ENCODE measurements at regions not wholly inside any gene's neighbourhood (a gene's known extent, or its start where the extent isn't known, plus 50 kb on each side); places are given as distances from the start of the nearest gene placed in this dataset.
"Not testable (repeated sequence)": the region's sequence is repeated elsewhere in the genome, so short reads cannot be mapped to it uniquely, and the experiment has no call there.

DNA sequence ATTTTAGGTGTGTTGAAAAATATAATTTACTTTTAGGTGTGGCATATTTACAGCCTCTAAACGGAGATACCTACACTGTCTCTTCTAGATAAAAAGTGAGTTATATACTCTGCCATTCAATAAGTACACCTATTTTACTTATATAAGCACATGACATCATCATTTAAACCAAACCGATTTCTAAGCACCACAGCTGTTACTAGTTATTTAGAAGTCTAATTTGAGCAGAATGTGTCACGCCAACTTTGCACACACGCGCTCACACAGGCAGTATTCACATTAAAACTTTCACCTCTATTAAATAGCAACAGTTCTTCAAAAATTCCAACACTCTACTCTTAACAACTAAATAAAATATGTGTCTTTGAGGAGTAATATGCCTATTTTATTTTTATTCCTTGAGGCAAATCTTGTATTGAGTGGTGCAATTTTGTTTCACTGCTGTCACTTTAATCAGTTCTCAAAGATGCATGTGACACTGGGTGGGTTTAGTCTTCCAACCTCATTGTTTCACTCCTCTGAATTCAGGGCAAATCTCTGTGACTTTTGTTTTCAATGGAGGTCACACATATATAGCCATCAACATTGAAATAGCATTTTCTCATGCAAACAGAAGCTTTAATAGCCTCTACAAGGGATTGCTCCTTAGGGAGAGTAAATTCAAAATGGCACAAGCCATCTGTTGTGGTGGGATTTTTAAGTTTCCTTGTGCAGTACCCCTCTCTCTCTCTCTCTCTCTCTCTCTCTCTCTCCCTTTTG is 721.0 kb downstream of the PLCL1 start:
- no peaks in the 10 kb centered on the region for H3K36me3 ChIP-seq (ENCODE audit: control insufficient read depth, insufficient read depth, low read length)
- H3K4me3 ChIP-seq (ENCODE audit: low read length), result no peak overlapping the region
- no peaks in the 10 kb centered on the region for H3K4me1 ChIP-seq (ENCODE audit: control insufficient read depth, insufficient read depth, low read length)
- H3K27me3 ChIP-seq (ENCODE audit: control insufficient read depth, insufficient read depth, low read length), result no peaks in the 10 kb centered on the region
- no peak overlapping the region for H3K9ac ChIP-seq (ENCODE audit: low read length)
- no peak overlapping the region for H3K27ac ChIP-seq (ENCODE audit: low read depth, low read length)

DNA sequence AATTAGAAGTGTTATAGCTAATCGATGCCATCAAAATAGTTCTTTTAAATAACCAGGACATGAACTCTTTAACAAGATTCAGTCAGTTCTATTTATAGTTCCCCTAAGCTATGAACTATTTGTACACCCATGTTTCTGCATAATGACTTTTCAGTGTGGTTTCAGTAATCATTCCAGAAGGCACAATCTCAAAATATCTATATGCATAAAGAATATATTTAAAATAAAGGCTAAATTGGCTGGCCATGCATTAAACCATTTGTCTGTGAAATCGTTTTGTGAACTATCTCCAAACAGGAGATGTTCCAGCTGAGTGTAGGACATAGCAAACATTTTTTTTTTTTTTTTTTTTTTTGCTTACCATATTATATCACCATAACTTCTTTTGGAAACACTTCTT is 719.3 kb downstream of the PLCL1 start:
- Histone ChIP-seq H3K9ac (ENCODE audit: low read length) (no peak overlapping the region), H3K4me1 (ENCODE audit: control insufficient read depth, insufficient read depth, low read length) (no peaks in the 10 kb centered on the region), H3K36me3 (ENCODE audit: control insufficient read depth, insufficient read depth, low read length) (no peaks in the 10 kb centered on the region)

DNA sequence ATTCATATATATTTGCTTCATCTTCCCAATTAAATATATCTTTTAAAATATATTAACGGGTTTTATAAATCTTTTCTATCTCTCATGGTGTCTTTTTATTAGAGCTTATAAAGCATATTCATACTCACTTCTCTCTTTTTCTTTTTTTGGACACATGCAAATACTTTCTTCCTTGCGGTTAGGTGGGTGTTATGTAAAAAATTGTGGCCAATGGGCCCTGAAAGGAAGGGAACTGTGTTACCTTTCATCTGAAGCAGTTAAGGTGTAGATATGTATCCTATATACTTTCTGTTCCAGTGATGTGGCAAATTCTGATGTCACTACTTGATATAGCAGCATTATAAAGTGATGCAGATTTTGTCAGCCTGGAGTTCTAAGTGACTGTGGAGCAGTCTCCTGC is 714.5 kb downstream of the PLCL1 start:
- Histone ChIP-seq H3K27ac (ENCODE audit: low read depth, low read length) (no peak overlapping the region), H3K4me3 (ENCODE audit: low read length) (no peak overlapping the region), H3K36me3 (ENCODE audit: control insufficient read depth, insufficient read depth, low read length) (no peaks in the 10 kb centered on the region), H3K27me3 (ENCODE audit: control insufficient read depth, insufficient read depth, low read length) (no peaks in the 10 kb centered on the region), H3K9ac (ENCODE audit: low read length) (no peak overlapping the region), H3K4me1 (ENCODE audit: control insufficient read depth, insufficient read depth, low read length) (no peaks in the 10 kb centered on the region)

More for the DNA sequence above, 719.3 kb downstream of the PLCL1 start:
- Histone ChIP-seq H3K4me3 (ENCODE audit: low read length) (no peak overlapping the region), H3K27me3 (ENCODE audit: control insufficient read depth, insufficient read depth, low read length) (no peaks in the 10 kb centered on the region), H3K27ac (ENCODE audit: low read depth, low read length) (no peak overlapping the region)

- no peaks in the 10 kb centered on the region for H3K36me3 ChIP-seq (ENCODE audit: control insufficient read depth, insufficient read depth, low read length)
- H3K27me3 ChIP-seq (ENCODE audit: control insufficient read depth, insufficient read depth, low read length), result no peaks in the 10 kb centered on the region
- no peak overlapping the region for H3K27ac ChIP-seq (ENCODE audit: low read depth, low read length)
- H3K9ac ChIP-seq (ENCODE audit: low read length), result no peak overlapping the region
- no peak overlapping the region for H3K4me3 ChIP-seq (ENCODE audit: low read length)
- H3K4me1 ChIP-seq (ENCODE audit: control insufficient read depth, insufficient read depth, low read length), result no peaks in the 10 kb centered on the region
Observed at GRCh38 chr2:198517976-198518375, 713.6 kb downstream of the PLCL1 start.

- H3K4me3 ChIP-seq (ENCODE audit: low read length); H3K27ac ChIP-seq (ENCODE audit: low read depth, low read length); H3K36me3 ChIP-seq (ENCODE audit: control insufficient read depth, insufficient read depth, low read length); H3K4me1 ChIP-seq (ENCODE audit: control insufficient read depth, insufficient read depth, low read length); H3K9ac ChIP-seq (ENCODE audit: low read length); H3K27me3 ChIP-seq (ENCODE audit: control insufficient read depth, insufficient read depth, low read length): not testable (repeated sequence)
Observed at GRCh38 chr2:198508610-198509009, 704.2 kb downstream of the PLCL1 start.

DNA sequence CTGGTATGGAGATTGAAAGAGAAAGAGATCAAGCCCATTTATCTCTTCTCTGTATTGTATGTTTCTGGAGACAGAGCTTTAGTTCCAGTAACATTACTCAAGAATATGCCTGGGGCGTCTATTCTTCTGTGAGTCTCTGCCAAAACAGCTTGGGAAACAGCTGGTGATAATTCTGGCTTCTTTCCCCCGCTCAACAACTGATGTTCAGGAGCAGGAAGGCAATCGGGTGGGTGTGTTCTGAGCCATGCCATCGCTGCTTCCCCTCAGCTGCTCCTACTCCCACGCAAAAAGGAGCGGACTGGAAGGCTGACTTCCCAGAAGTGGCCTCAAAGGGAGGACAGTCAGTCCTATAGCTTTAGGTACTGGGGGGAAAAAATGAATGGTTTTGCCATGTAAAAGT is 695.1 kb downstream of the PLCL1 start:
- H3K27me3 ChIP-seq (ENCODE audit: control insufficient read depth, insufficient read depth, low read length), result no peaks in the 10 kb centered on the region
- no peak overlapping the region for H3K9ac ChIP-seq (ENCODE audit: low read length)
- H3K4me1 ChIP-seq (ENCODE audit: control insufficient read depth, insufficient read depth, low read length), result no peaks in the 10 kb centered on the region
- no peaks in the 10 kb centered on the region for H3K36me3 ChIP-seq (ENCODE audit: control insufficient read depth, insufficient read depth, low read length)
- no peak overlapping the region for H3K4me3 ChIP-seq (ENCODE audit: low read length)
- H3K27ac ChIP-seq (ENCODE audit: low read depth, low read length), result no peak overlapping the region

DNA sequence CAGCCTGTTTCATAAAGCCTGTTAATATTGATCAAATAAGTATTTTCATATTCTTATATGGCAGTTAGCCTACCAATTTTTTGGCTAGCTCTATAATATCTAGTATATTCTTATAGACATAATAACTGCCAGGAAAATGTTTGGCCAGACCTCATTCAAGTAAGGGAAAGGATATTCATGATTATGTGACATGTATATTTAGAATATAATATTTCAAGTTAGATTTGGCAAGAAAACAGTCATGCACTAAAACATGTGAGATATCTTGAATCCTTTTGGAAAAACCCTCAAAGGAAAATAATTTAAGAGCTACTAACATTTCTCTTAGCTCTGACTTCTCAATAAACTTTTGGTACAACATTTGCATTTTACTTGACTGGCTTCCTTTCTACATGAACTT is 694.1 kb downstream of the PLCL1 start:
- Histone ChIP-seq H3K4me1 (ENCODE audit: control insufficient read depth, insufficient read depth, low read length) (no peaks in the 10 kb centered on the region), H3K36me3 (ENCODE audit: control insufficient read depth, insufficient read depth, low read length) (no peaks in the 10 kb centered on the region), H3K27ac (ENCODE audit: low read depth, low read length) (no peak overlapping the region), H3K4me3 (ENCODE audit: low read length) (no peak overlapping the region), H3K9ac (ENCODE audit: low read length) (no peak overlapping the region), H3K27me3 (ENCODE audit: control insufficient read depth, insufficient read depth, low read length) (no peaks in the 10 kb centered on the region)

DNA sequence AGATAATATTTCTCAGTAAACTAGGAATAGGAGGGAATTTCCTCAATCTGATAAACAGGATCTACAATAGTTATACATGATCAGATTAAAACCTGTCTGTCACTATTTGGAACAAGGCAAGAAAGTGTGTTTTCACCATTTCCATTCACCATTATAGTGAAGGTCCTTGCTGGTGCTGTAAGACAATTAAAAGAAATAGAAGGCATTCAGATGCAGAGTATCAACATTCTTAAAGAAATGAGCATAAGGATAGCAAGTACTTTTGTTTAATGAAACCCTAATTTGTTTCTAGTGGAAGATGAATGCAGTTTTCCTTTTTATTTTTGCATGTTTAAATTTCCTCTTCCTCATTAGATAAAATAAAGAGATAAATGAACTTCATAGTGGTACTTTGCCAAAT is 693.7 kb downstream of the PLCL1 start:
- Histone ChIP-seq H3K9ac (ENCODE audit: low read length) (no peak overlapping the region), H3K27ac (ENCODE audit: low read depth, low read length) (no peak overlapping the region), H3K4me1 (ENCODE audit: control insufficient read depth, insufficient read depth, low read length) (no peaks in the 10 kb centered on the region), H3K4me3 (ENCODE audit: low read length) (no peak overlapping the region), H3K36me3 (ENCODE audit: control insufficient read depth, insufficient read depth, low read length) (no peaks in the 10 kb centered on the region), H3K27me3 (ENCODE audit: control insufficient read depth, insufficient read depth, low read length) (no peaks in the 10 kb centered on the region)

DNA sequence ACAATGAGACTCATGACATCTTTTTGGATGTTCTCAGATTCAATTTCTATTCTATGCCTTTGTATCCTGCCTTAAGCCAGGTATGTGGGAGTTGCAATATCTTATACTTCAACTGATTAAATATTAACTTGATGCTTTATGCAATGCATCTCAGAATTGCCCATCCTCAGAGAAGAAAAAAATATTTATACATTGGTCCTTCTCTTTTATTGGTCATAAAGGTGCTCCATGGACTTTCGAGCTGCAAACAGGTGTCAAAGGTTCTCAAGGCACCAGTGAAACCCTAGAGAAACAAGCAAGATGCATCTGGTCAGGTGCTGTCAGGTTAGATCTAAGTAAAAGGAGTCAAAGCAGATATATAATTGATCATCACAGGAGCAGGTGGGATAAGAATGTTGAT is 690.5 kb downstream of the PLCL1 start:
- Histone ChIP-seq H3K4me1 (ENCODE audit: control insufficient read depth, insufficient read depth, low read length) (no peaks in the 10 kb centered on the region), H3K9ac (ENCODE audit: low read length) (no peak overlapping the region), H3K4me3 (ENCODE audit: low read length) (no peak overlapping the region), H3K27ac (ENCODE audit: low read depth, low read length) (no peak overlapping the region), H3K27me3 (ENCODE audit: control insufficient read depth, insufficient read depth, low read length) (no peaks in the 10 kb centered on the region), H3K36me3 (ENCODE audit: control insufficient read depth, insufficient read depth, low read length) (no peaks in the 10 kb centered on the region)

GRCh38 chr2:198490748-198491147 is 686.4 kb downstream of the PLCL1 start:
- H3K9ac ChIP-seq (ENCODE audit: low read length), result no peak overlapping the region
- H3K27ac ChIP-seq (ENCODE audit: low read depth, low read length), result no peak overlapping the region
- H3K36me3 ChIP-seq (ENCODE audit: control insufficient read depth, insufficient read depth, low read length), result no peaks in the 10 kb centered on the region
- no peaks in the 10 kb centered on the region for H3K4me1 ChIP-seq (ENCODE audit: control insufficient read depth, insufficient read depth, low read length)
- no peak overlapping the region for H3K4me3 ChIP-seq (ENCODE audit: low read length)
- H3K27me3 ChIP-seq (ENCODE audit: control insufficient read depth, insufficient read depth, low read length), result no peaks in the 10 kb centered on the region

DNA sequence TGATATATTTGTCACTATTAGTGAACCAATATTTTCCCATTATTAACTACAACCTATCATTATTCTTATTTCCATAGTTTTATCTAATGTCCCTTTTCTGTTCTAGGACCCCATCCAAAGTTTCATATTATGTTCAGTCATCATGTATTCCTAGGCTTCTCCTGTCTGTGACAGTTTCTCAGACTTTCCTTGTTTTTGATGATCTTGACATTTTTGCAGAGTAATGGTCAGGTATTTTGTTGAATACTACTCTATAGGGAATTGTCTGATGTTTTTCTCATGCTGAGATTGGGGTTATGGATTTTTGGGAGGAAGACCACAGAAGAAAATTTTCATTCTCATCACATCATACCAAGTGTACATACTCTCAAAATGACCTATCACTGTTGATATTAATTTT is 684.6 kb downstream of the PLCL1 start:
- Histone ChIP-seq H3K4me3 (ENCODE audit: low read length) (no peak overlapping the region), H3K9ac (ENCODE audit: low read length) (no peak overlapping the region), H3K27me3 (ENCODE audit: control insufficient read depth, insufficient read depth, low read length) (no peaks in the 10 kb centered on the region), H3K27ac (ENCODE audit: low read depth, low read length) (no peak overlapping the region), H3K4me1 (ENCODE audit: control insufficient read depth, insufficient read depth, low read length) (no peaks in the 10 kb centered on the region), H3K36me3 (ENCODE audit: control insufficient read depth, insufficient read depth, low read length) (no peaks in the 10 kb centered on the region)

- Histone ChIP-seq H3K4me3 (ENCODE audit: low read length) (no peak overlapping the region), H3K4me1 (ENCODE audit: control insufficient read depth, insufficient read depth, low read length) (no peaks in the 10 kb centered on the region), H3K9ac (ENCODE audit: low read length) (no peak overlapping the region), H3K27me3 (ENCODE audit: control insufficient read depth, insufficient read depth, low read length) (no peaks in the 10 kb centered on the region), H3K36me3 (ENCODE audit: control insufficient read depth, insufficient read depth, low read length) (no peaks in the 10 kb centered on the region), H3K27ac (ENCODE audit: low read depth, low read length) (no peak overlapping the region)
Observed at GRCh38 chr2:198483051-198483450, 678.7 kb downstream of the PLCL1 start.

DNA sequence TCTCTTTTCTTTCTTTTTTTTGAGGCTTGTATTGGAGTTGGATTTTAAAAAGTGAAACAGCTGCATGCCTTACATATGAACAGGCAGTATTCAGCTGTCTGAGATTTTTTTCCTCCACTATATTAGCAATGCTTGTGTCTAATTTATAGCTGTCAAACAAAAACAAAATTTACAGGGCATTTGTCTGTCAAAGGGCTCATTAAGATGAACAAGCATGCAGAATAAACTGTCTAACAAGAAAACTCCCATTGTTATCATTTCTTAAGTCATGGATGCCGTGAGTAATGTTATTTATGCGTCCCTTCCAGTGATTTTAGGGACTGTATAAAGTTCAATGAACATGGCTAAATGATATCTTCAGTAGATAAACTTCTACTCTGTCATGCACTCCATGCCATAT is 674.7 kb downstream of the PLCL1 start:
- H3K27me3 ChIP-seq (ENCODE audit: control insufficient read depth, insufficient read depth, low read length), result no peaks in the 10 kb centered on the region
- H3K4me3 ChIP-seq (ENCODE audit: low read length), result no peak overlapping the region
- no peaks in the 10 kb centered on the region for H3K36me3 ChIP-seq (ENCODE audit: control insufficient read depth, insufficient read depth, low read length)
- no peaks in the 10 kb centered on the region for H3K4me1 ChIP-seq (ENCODE audit: control insufficient read depth, insufficient read depth, low read length)
- no peak overlapping the region for H3K9ac ChIP-seq (ENCODE audit: low read length)
- no peak overlapping the region for H3K27ac ChIP-seq (ENCODE audit: low read depth, low read length)

All from rectal smooth muscle tissue (tissue), 1 donor.